Stomach smooth muscle (tissue), 2 donors: ENCODE measurements at regions not wholly inside any gene's neighbourhood (a gene's known extent, or its start where the extent isn't known, plus 50 kb on each side); places are given as distances from the start of the nearest gene placed in this dataset.

Experiments used
- H3K27ac ChIP-seq: one replicate; pipeline ENCODE4 v1.7.0; 2013; ENCODE audit warnings: mild to moderate bottlenecking, low read length, inconsistent platforms
- H3K27me3 ChIP-seq, 2 donors: one replicate each; pipeline ENCODE4 v1.7.0; 2013; ENCODE audit warnings: low read length in 2 of 2; ENCODE audit not compliant: insufficient read depth in 2 of 2, control insufficient read depth in 1 of 2
- H3K36me3 ChIP-seq, 2 donors: one replicate each; pipeline ENCODE4 v1.7.0; 2013; ENCODE audit warnings: low read length in 2 of 2; ENCODE audit not compliant: control insufficient read depth in 2 of 2, insufficient read depth in 2 of 2
- H3K4me1 ChIP-seq: one replicate; pipeline ENCODE4 v1.7.0; 2013; ENCODE audit warnings: low read length; ENCODE audit not compliant: control insufficient read depth, insufficient read depth
- H3K4me3 ChIP-seq, 2 donors: one replicate each; pipeline ENCODE4 v1.7.0; 2013; ENCODE audit warnings: low read length in 2 of 2
- H3K9ac ChIP-seq, 2 donors: one replicate each; pipeline ENCODE4 v1.7.0; 2013; ENCODE audit warnings: low read length in 2 of 2, mild to moderate bottlenecking in 1 of 2
- H3K9me3 ChIP-seq, 2 donors: one replicate each; pipeline ENCODE4 v1.7.0; 2013; ENCODE audit warnings: low read length in 2 of 2; ENCODE audit not compliant: control insufficient read depth in 2 of 2
- donor health status: healthy.
- donor health status: Pancreatic carcinoma.

DNA sequence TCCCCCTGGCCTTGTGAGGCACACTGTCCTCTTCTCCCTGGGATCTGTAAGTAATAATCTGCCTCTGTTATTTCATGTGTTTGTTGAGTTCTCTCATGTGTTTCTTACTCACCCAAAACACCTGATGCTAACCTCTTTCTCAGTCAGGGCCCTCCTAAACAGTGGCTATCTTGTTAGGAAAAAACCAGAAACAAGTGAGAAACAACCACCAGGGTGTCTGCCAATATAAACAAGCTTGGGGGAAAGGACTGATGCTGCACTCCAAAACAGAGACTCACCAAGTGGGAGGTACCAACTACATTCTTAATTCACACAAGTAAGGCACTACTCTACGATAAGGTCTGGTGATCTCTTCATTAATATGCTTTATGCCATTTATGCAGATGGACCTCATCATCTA lies 564.4 kb downstream of the SEMA5A start:
- Histone ChIP-seq H3K36me3 (no peaks in the 10 kb centered on the region), H3K9ac (no peak overlapping the region), H3K27me3 (no peaks in the 10 kb centered on the region), H3K27ac (no peak overlapping the region), H3K4me1 (no peaks in the 10 kb centered on the region), H3K4me3 (no peak overlapping the region), H3K9me3 (no peaks in the 10 kb centered on the region)

DNA sequence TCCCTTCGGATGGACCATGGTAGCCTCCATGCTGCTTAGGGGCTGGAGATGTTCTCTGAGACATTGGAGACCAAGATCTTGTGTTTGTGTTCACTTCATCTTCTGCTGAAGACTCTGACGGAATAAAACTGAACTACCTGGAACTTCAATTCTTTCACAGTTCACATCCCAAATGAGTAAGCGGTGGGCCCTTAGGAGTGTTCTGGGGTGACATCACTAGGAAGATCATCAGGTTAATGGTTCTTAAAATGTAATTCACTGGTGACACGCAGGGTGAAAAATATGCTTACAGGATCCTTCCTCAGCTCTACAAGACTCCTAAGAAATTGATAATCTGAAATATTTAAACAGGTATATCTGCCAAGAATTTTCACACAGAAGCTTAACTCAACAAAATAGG lies 561.5 kb downstream of the SEMA5A start:
- Histone ChIP-seq H3K27ac (no peak overlapping the region), H3K4me3 (no peak overlapping the region), H3K4me1 (no peaks in the 10 kb centered on the region), H3K9ac (no peak overlapping the region), H3K36me3 (no peaks in the 10 kb centered on the region), H3K27me3 (no peaks in the 10 kb centered on the region), H3K9me3 (no peaks in the 10 kb centered on the region)
